HG02642 (cell line): ENCODE measurements at regions not wholly inside any gene's neighbourhood (a gene's known extent, or its start where the extent isn't known, plus 50 kb on each side); places are given as distances from the start of the nearest gene placed in this dataset.

ENCODE experiments used
- ATAC-seq: cut with Tn5 transposase; IDR thresholded peaks from one replicate; pipeline ENCODE4 v1.9.1; 2021; ENCODE audit warnings: mild to moderate bottlenecking; ENCODE audit not compliant: unreplicated experiment, poor library complexity

DNA sequence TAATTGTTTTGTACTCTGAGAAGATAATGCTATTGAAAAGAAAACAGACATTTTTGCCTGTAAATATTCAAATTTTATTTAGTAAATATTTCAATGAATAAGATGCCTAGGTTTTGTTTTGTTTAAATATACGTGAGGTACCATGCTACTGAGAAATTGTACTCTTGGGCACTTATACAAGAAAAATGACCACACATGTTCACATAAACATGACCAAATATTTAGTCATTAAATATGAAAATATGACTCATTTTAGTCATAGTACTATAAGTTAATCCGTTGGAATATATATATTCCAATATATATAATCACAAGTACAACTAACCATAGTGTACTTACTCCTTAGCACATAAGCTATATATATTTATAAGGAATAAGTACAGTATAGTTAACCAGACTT, 56.7 kb upstream of the ZNF804A start:
- no peak for ATAC-seq

DNA sequence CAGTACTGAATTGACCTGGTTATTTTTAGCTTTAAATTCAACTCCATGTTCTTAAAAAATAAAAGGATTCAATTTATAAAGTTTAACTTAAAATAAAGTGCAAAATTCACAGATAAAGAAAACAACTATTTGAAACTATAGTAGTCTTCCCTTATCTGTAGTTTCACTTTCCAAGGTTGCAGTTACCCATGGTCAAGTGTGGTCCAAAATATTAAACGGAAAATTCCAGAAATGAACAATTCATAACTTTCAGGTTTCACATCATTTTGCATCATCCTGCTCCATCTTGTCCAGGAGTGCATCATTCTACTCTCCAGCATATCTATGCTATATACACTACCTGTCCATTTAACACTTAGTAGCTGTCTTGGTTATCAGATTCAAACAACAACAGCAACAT, 54.5 kb upstream of the ZNF804A start:
- ATAC-seq, result no peak
